Inferior parietal cortex (tissue), 1 donor: ENCODE measurements at regions not wholly inside any gene's neighbourhood (a gene's known extent, or its start where the extent isn't known, plus 50 kb on each side); places are given as distances from the start of the nearest gene placed in this dataset.
"Not testable (repeated sequence)": the region's sequence is repeated elsewhere in the genome, so short reads cannot be mapped to it uniquely, and the experiment has no call there.

Source experiments
- DNase-seq: peaks from one replicate; pipeline ENCODE4 v3.0.0-alpha.2; 2016; ENCODE audit errors: extremely low spot score

GRCh38 chr4:13893987-13894386 lies 266.5 kb upstream of the BOD1L1 start:
- no peak for DNase-seq

GRCh38 chr4:13900780-13901179 lies 273.3 kb upstream of the BOD1L1 start:
- no peak for DNase-seq

DNA sequence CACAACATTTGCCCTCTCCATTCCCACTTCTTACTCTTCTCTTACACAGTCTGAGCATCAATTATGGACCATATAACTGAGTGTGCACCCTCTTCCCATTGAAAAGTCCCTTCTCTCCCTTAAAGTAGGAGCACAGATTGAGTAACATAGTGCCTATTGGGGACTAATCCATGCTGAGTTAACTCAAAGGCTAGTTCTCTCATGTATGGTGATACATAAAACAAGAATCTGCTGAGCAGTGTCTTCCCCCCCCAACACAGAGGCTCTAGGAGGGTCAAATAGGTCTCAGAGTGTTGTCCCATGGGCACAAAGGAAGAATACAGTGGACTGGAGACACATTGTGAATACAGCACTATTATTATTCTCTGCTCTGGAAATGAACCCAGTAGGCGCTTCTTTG lies 274.6 kb upstream of the BOD1L1 start:
- no peak for DNase-seq

GRCh38 chr4:13903061-13903460 lies 275.5 kb upstream of the BOD1L1 start:
- DNase-seq, result no peak

DNA sequence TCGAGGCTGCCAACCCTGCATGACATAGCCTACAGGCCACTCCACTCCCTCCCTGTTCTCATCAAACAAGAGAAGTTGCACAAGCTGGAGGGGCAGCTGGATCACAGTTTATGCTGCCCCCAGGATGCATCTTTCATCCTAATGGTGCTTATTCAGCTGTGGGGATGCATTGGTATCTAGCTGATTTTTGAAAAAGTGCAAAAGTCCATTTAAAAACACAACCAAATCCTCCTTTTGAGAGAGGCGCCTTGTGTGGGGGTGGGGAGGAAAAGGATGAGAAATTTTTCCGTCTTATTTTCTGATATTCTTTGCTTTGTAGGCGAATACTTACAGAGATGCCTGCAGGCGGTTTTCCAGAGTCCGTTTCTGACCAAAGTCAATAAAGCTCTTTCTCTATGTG lies 276.4 kb upstream of the BOD1L1 start:
- no peak for DNase-seq

- no peak for DNase-seq
These were observed 278.0 kb upstream of the BOD1L1 start for GRCh38 chr4:13905543-13905942.

GRCh38 chr4:13906727-13907126 lies 279.2 kb upstream of the BOD1L1 start:
- no peak for DNase-seq

- peak; percentile 29 for DNase-seq
These were observed 279.8 kb upstream of the BOD1L1 start for GRCh38 chr4:13907255-13907751.

- DNase-seq, result no peak
These were observed 280.9 kb upstream of the BOD1L1 start for GRCh38 chr4:13908455-13908854.

DNA sequence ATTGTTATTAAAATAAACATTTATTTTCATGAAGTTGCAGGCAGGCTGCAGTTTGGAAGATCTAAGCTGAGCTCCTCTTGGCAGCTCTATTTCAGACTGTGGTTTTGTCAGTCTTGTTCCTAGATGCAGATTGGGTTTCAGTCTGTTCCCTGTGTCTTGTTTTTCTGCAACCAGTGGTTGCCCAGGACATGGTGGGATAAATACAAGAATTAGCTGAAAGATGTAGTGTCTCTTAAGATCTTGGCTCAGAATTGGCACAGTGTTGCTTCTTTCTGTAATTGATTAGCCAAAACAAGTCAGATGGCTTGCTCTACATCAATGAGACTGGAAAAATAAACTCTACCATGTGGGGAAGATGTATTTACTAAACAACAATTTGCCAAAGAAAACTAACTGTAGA lies 283.0 kb upstream of the BOD1L1 start:
- no peak for DNase-seq

- no peak for DNase-seq
These were observed 283.7 kb upstream of the BOD1L1 start for GRCh38 chr4:13911256-13911655.

- no peak for DNase-seq
These were observed 285.0 kb upstream of the BOD1L1 start for GRCh38 chr4:13912436-13912925.

GRCh38 chr4:13912966-13913365 lies 285.4 kb upstream of the BOD1L1 start:
- DNase-seq, result no peak

- no peak for DNase-seq
These were observed 289.5 kb upstream of the BOD1L1 start for GRCh38 chr4:13917015-13917414.

DNA sequence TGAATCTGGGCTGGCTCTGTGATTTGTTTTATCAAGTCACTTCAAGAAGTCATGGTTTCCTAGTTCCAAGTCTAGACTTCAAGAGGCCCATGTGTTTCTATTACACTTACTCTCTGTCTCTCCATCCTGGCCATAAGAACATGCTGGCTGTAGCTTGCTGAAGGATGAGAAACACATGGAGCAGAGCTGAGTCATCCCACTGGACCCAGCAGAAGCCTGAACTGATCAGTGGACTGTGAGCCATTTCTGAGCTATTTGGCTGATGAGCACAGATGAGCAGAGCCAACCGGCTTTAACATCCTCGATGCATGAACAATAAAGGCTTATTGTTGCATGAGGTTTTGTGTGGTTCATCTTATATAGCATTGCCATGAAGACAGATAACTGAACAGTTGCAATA lies 290.6 kb upstream of the BOD1L1 start:
- DNase-seq, result peak; percentile 12

DNA sequence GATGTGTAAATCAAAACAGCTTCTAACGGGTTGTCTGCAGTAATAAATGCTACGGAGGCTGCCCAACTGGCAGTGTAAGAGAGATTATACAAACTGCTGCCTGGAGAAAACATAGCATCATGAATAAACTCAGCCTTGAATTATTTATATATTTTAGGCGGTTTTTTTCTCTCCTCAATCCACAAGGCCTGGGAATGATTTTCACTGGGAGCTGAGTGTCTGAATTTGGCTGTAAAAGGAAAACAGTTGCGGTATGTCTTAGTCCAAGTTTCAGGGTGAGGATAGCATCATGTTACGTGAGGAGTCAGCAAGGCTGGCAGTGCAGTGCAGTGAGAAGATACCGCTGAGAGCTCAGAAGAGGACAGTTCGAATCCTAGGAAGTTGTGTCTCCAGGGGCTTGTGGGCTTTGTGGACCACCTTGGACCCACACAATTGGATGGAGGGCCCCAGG lies 291.5 kb upstream of the BOD1L1 start:
- peak; percentile 34 for DNase-seq

DNA sequence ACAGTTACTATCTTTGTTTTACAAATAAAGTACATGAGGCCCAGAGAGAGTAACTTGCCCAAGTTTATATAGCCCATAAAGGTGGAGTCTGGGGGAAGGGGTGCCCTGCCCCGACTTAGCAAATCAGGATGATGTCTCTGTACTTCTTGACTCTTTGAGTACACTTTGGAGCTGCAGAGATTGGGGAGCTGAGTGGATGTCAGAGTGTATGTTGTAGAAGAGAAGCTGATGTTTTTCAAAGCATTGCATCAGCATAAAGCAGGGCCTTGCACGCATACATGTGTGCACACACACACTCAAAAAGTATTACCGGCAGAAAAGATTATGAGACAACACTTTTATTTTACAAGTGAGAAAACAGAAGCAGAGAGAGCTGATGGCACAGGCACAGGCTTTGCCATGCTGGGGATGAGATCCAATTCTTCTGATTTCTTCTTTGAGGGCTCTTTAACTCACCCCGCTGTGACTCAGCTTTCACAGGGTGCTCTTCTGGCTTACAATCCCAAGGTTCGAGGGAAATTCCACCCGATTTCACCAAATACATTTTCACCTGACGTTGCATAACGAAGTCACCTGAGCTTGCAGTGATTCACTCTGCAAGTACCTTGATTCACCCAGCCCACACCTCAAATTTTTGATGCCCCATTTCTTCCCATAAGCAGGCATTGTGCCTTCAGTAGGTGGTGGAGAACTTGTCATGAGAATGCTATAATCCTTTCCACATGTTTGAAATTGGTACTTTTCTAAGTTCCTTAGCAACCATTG lies 292.8 kb upstream of the BOD1L1 start:
- no peak for DNase-seq

- no peak for DNase-seq
These were observed 293.4 kb upstream of the BOD1L1 start for GRCh38 chr4:13920901-13921300.

DNA sequence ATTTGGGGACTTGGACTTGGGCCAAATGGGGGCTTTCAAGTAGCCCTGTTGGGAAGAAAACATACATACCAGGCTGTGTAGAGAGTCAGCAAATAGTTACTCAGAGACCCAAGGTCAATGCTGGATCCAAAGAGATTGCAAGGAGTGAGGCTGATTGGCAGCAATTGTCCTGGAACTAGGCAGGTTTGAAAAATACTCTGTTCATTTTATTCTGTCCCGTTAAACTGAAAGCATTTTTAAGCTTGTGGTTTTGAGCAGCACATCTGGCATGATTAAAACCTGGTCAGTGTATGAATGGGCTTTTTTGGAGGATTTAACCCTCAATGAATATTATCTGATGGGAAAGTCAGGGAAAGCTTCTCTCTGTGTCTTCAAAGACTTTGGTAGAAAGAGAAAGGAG lies 294.3 kb upstream of the BOD1L1 start:
- DNase-seq, result no peak

DNA sequence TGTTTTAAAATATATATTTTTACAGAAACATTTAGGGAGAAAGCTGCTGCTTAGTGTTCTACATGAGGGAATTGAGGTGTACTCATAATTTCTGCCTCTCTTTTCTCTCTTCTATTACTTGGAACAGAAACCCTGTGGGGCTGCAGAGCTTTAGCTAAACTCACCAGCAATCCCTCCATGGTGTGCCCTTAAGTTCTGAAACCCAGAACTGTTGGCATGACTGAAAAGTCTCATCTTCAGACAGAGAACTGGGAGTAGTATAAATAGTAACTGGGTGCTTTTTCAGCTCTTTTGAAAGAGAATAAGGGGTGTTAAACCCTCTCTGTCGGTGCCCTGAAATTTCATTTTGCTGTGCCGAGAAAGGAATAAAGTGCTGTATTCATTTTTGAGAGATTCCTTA lies 294.9 kb upstream of the BOD1L1 start:
- no peak for DNase-seq

GRCh38 chr4:13922873-13923645 lies 295.5 kb upstream of the BOD1L1 start:
- no peak for DNase-seq

DNA sequence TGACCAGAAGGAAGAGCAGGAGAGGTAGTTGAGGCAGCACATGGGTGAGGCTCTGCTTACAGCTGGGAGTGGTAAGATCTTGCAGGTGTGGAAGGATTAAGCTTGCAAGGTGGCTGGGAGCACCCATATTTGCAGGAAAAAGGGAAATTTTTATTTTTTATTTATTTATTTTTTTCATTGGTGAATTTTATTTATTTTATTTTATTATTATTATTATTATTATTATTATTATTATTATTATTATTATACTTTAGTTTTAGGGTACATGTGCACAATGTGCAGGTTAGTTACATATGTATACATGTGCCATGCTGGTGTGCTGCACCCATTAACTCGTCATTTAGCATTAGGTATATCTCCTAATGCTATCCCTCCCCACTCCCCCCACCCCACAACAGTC lies 297.4 kb upstream of the BOD1L1 start:
- DNase-seq, result not testable (repeated sequence)

DNA sequence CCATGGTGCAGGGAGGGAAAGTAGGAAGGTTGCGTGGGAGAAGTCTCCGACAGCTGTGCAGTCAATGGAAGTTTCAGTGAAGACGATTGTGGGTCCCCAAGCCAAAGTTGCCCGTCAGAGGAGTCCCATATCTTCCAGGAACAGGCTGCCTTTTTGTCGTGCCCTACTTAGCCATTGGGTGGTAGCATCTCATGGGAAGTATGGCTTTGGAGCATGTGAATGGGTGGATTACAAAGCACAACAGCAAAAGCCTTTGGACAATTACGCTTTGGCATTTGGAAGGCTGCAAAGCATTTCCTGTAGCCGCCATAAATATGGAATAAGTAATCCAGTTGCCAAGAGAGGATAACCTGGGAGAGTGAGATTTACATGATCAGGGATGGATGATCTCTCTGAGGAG lies 300.7 kb upstream of the BOD1L1 start:
- DNase-seq, result no peak
